ENCODE measurements at regions not wholly inside any gene's neighbourhood (a gene's known extent, or its start where the extent isn't known, plus 50 kb on each side); places are given as distances from the start of the nearest gene placed in this dataset.

GRCh38 chrX:98490670-98491069, 1607.0 kb downstream of the RPA4 start:
- intact Hi-C loops (cut with DNase I; ENCODE audit: low total_unique reads): no loop called here
- TF ChIP-seq CTCF (IDR thresholded peaks at IDR 0.05): no peak
- Histone ChIP-seq H3K4me1 (no peaks in the 10 kb centered on the region), H3K36me3 (no peaks in the 10 kb centered on the region), H3K4me3 (no peak overlapping the region), H3K9me3 (no peaks in the 10 kb centered on the region), H3K27me3 (no peaks in the 10 kb centered on the region), H3K27ac (no peak overlapping the region)
- DNase-seq: no peak

- Histone ChIP-seq H3K36me3 (no peaks in the 10 kb centered on the region), H3K27me3 (no peaks in the 10 kb centered on the region), H3K27ac (no peak overlapping the region), H3K9me3 (no peaks in the 10 kb centered on the region), H3K4me3 (no peak overlapping the region), H3K4me1 (no peaks in the 10 kb centered on the region)
- TF ChIP-seq CTCF (IDR thresholded peaks at IDR 0.05): no peak
- intact Hi-C loops (cut with DNase I; ENCODE audit: low total_unique reads): no loop called here
- DNase-seq: no peak
Observed at GRCh38 chrX:98501426-98501825, 1617.7 kb downstream of the RPA4 start.

GRCh38 chrX:98506907-98507306, 1623.2 kb downstream of the RPA4 start:
- no peaks in the 10 kb centered on the region for H3K9me3 ChIP-seq
- no peak overlapping the region for H3K4me3 ChIP-seq
- no peak for TF ChIP-seq CTCF (IDR thresholded peaks at IDR 0.05)
- no peaks in the 10 kb centered on the region for H3K27me3 ChIP-seq
- H3K4me1 ChIP-seq: no peaks in the 10 kb centered on the region
- no peak for DNase-seq
- H3K36me3 ChIP-seq: no peaks in the 10 kb centered on the region
- intact Hi-C loops (cut with DNase I; ENCODE audit: low total_unique reads): no loop called here
- no peak overlapping the region for H3K27ac ChIP-seq

- no peak overlapping the region for H3K4me3 ChIP-seq
- no peak for DNase-seq
- H3K36me3 ChIP-seq: no peaks in the 10 kb centered on the region
- H3K27ac ChIP-seq: no peak overlapping the region
- H3K4me1 ChIP-seq: no peaks in the 10 kb centered on the region
- no peak for TF ChIP-seq CTCF (IDR thresholded peaks at IDR 0.05)
- no peaks in the 10 kb centered on the region for H3K27me3 ChIP-seq
- H3K9me3 ChIP-seq: no peaks in the 10 kb centered on the region
- intact Hi-C loops (cut with DNase I; ENCODE audit: low total_unique reads): no loop called here
Observed at GRCh38 chrX:98514032-98514431, 1630.3 kb downstream of the RPA4 start.

GRCh38 chrX:98516120-98516519, 1632.4 kb downstream of the RPA4 start:
- Histone ChIP-seq H3K27me3 (no peaks in the 10 kb centered on the region), H3K4me3 (no peak overlapping the region), H3K4me1 (no peaks in the 10 kb centered on the region), H3K36me3 (no peaks in the 10 kb centered on the region), H3K27ac (no peak overlapping the region), H3K9me3 (no peaks in the 10 kb centered on the region)
- TF ChIP-seq CTCF (IDR thresholded peaks at IDR 0.05): no peak
- intact Hi-C loops (cut with DNase I; ENCODE audit: low total_unique reads): no loop called here
- no peak for DNase-seq

- intact Hi-C loops (cut with DNase I; ENCODE audit: low total_unique reads): no loop called here
- H3K36me3 ChIP-seq: no peaks in the 10 kb centered on the region
- H3K27ac ChIP-seq: no peak overlapping the region
- H3K4me3 ChIP-seq: no peak overlapping the region
- DNase-seq: no peak
- no peaks in the 10 kb centered on the region for H3K9me3 ChIP-seq
- H3K27me3 ChIP-seq: no peaks in the 10 kb centered on the region
- H3K4me1 ChIP-seq: no peaks in the 10 kb centered on the region
- TF ChIP-seq CTCF (IDR thresholded peaks at IDR 0.05): no peak
Observed at GRCh38 chrX:98523026-98523425, 1639.3 kb downstream of the RPA4 start.

Measured in tibial artery (tissue), 4 donors.